ENCODE measurements at regions not wholly inside any gene's neighbourhood (a gene's known extent, or its start where the extent isn't known, plus 50 kb on each side); places are given as distances from the start of the nearest gene placed in this dataset.
A peak's percentile ranks its signal among the peaks of the same experiment; 100 is the strongest.

GRCh38 chr2:195498176-195498575 is 158.8 kb upstream of the SLC39A10 start:
- peak; percentile 7 to 33 (median 15) for DNase-seq (ENCODE audit: low read depth in 3 of 3)

GRCh38 chr2:195496991-195497390 is 160.0 kb upstream of the SLC39A10 start:
- no peak for DNase-seq (ENCODE audit: low read depth in 3 of 3)

- DNase-seq (ENCODE audit: low read depth in 3 of 3), result no peak
These were observed 161.1 kb upstream of the SLC39A10 start for GRCh38 chr2:195495966-195496365.

- DNase-seq (ENCODE audit: low read depth in 3 of 3), result no peak
These were observed 161.7 kb upstream of the SLC39A10 start for GRCh38 chr2:195495351-195495750.

GRCh38 chr2:195494451-195494850 is 162.6 kb upstream of the SLC39A10 start:
- DNase-seq (ENCODE audit: low read depth in 3 of 3), result no peak

GRCh38 chr2:195493416-195493815 is 163.6 kb upstream of the SLC39A10 start:
- no peak for DNase-seq (ENCODE audit: low read depth in 3 of 3)

GRCh38 chr2:195490319-195490718 is 166.7 kb upstream of the SLC39A10 start:
- DNase-seq (ENCODE audit: low read depth in 3 of 3), result no peak

GRCh38 chr2:195489101-195489500 is 167.9 kb upstream of the SLC39A10 start:
- no peak for DNase-seq (ENCODE audit: low read depth in 3 of 3)

- DNase-seq (ENCODE audit: low read depth in 3 of 3), result no peak
These were observed 168.5 kb upstream of the SLC39A10 start for GRCh38 chr2:195488567-195488966.

GRCh38 chr2:195486987-195487644 is 169.9 kb upstream of the SLC39A10 start:
- DNase-seq (ENCODE audit: low read depth in 3 of 3), result no peak

GRCh38 chr2:195486520-195486919 is 170.5 kb upstream of the SLC39A10 start:
- DNase-seq (ENCODE audit: low read depth in 3 of 3), result no peak

- DNase-seq (ENCODE audit: low read depth in 3 of 3), result no peak
These were observed 175.0 kb upstream of the SLC39A10 start for GRCh38 chr2:195482010-195482409.

- DNase-seq (ENCODE audit: low read depth in 3 of 3), result no peak
These were observed 176.9 kb upstream of the SLC39A10 start for GRCh38 chr2:195480121-195480520.

- no peak for DNase-seq (ENCODE audit: low read depth in 3 of 3)
These were observed 177.6 kb upstream of the SLC39A10 start for GRCh38 chr2:195479407-195479806.

- no peak for DNase-seq (ENCODE audit: low read depth in 3 of 3)
These were observed 179.0 kb upstream of the SLC39A10 start for GRCh38 chr2:195477996-195478382.

GRCh38 chr2:195477248-195477995 is 179.6 kb upstream of the SLC39A10 start:
- DNase-seq (ENCODE audit: low read depth in 3 of 3), result no peak

GRCh38 chr2:195475336-195475735 is 181.7 kb upstream of the SLC39A10 start:
- DNase-seq (ENCODE audit: low read depth in 3 of 3), result no peak

GRCh38 chr2:195473862-195474261 is 183.2 kb upstream of the SLC39A10 start:
- no peak for DNase-seq (ENCODE audit: low read depth in 3 of 3)

GRCh38 chr2:195472501-195473234 is 184.4 kb upstream of the SLC39A10 start:
- DNase-seq (ENCODE audit: low read depth in 3 of 3), result no peak

GRCh38 chr2:195471807-195472206 is 185.2 kb upstream of the SLC39A10 start:
- no peak for DNase-seq (ENCODE audit: low read depth in 3 of 3)

GRCh38 chr2:195471163-195471562 is 185.9 kb upstream of the SLC39A10 start:
- DNase-seq (ENCODE audit: low read depth in 3 of 3), result no peak

GRCh38 chr2:195470622-195471021 is 186.4 kb upstream of the SLC39A10 start:
- DNase-seq (ENCODE audit: low read depth in 3 of 3), result no peak

GRCh38 chr2:195468771-195469170 is 188.3 kb upstream of the SLC39A10 start:
- DNase-seq (ENCODE audit: low read depth in 3 of 3), result no peak

Data from stimulated activated CD4-positive, alpha-beta T cell treated with anti-CD3 and anti-CD28 coated beads, TNF-alpha, amount 100 ng/mL, for 24 hours (primary cell).